Epidermal melanocyte (primary cell): ENCODE measurements at regions not wholly inside any gene's neighbourhood (a gene's known extent, or its start where the extent isn't known, plus 50 kb on each side); places are given as distances from the start of the nearest gene placed in this dataset.

Experiments
- DNase-seq: peaks from one replicate; pipeline ENCODE4 v3.0.0; 2011; ENCODE audit warnings: low spot score; ENCODE audit not compliant: insufficient read length

DNA sequence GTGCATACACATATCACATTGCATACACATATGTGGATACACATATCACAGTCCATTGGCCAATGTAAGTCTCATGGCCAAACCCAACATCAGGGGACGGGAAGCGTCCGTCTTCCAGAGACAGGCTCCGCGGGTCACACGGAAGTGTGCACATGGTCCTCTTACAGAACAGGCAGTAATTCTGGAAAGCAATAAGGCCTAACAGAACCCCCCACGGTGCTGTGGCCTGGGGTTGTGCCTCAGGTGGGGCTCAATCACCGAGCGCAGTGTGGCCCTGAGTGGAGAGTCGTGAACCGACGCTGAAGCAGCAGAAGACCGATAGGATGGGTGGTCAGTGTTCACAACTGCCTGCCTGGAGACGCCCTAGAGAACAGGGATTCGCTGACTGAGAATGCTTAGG lies 857.3 kb downstream of the GALR1 start:
- DNase-seq: no peak

DNA sequence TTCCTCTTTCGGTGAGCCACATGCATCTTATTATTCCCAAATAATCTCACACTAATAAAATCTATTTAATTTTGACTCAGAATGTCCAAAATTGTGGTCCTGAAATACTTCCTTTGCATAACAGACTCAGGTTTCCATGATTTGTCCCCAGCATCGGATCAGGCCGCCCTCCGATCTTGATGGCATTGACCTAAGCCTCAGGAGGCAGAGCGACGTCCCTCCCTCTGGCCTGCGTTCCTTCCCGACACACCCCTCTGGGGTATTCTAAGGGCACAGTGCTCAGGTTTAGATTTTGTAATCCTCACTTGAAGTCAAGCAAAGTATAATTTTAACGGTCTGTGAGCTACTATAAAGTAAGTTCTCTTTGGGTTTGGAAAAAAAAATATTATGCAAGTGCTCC lies 857.7 kb downstream of the GALR1 start:
- DNase-seq: no peak

DNA sequence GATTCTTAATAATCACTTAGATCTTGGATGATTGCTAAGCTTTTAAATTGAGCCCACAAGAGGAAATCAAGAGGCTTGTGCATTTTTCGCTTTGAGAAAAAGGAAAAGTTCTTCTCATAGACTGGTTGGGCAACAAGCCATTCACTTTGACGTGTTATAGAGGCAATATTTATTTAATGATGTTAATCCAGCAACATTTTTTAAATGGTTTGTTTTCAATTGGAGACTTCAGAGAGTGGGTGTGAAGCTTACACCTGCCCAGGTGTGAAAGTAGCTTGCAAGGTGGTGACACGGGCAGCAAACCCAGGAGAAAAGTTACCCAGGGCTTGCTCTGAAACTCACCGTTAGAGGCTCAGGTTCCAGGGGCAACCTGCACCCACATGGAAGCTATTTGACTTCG lies 858.9 kb downstream of the GALR1 start:
- no peak for DNase-seq

DNA sequence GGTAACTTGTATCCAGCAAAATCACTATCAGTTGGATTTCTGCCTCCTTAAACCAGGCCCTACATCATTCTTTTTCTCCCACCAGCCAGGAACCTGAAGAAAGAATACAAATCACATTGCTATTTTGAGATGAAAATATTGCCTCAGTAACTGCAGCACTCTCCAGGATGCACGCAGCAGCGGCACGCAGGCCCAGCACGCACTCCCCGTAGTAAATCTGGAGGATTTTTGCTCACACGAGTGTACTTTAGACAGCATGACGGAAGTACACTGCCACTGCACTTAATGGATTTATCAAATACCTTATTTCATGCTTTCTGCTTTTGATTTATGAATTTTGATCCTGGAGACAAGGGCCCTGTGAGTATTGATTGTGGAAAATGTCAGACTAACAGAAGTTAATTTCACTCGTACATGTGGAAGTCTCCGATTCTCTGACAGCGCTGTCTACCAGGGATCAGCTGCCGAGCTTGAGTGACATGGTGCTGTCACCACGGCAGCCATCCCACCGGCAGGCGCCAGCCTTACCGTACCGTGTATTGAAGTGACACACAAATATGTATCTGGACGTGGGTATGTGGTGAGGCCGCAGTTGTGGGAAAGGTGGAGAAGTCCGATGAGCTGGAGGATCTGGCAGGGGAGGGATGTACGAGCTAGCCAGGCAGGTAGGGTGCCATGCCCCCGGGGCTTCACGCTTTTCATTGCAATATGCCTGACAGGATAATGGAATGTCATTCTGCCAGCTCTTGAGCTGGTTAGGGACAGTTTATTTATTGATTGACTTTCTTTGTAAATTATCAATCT lies 863.7 kb downstream of the GALR1 start:
- no peak for DNase-seq

DNA sequence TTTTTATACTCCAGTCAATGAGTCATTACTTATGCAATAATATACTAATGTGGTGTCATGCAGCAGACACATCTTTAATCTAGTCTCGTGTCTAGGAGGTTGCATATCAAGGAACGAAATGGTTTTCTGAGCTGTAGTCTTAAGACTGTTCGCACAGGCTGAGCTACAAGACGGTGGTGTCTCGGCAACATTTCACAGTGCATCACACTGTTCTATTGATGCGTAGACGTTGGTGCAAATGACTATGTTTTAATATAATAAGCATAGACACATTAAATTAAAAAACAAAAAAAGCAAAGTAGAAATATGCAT lies 864.2 kb downstream of the GALR1 start:
- no peak for DNase-seq

DNA sequence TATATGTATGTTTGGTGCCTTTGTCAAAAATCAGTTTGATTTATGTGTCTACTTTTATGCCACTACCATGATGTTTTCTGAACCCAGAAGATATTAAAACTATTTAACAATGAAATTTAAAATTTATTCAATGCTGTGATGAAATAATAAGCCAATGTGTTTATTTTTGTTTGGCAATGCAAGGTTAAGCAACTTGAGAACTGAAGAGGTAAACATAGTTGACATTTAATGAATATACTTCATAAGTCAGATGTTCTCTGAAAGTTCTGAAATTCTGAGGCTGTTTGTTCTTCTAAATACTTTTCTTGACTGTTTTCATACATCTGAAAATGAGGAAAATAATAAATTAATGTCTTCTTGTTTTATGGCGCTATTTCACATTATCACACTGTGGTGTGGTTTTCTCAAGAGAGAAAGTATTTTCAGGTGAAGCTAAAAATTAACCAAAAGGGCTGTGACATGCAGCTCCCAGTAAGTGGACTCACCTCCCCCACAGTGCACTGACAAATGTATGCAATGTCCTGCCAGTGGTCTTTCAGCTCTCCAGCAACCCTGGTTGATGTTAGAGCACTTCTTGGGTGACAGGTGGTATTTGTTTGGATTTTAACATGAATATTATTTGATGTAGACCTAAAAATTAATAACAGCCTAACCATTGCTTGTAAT lies 863.6 kb upstream of the SALL3 start:
- DNase-seq: no peak

DNA sequence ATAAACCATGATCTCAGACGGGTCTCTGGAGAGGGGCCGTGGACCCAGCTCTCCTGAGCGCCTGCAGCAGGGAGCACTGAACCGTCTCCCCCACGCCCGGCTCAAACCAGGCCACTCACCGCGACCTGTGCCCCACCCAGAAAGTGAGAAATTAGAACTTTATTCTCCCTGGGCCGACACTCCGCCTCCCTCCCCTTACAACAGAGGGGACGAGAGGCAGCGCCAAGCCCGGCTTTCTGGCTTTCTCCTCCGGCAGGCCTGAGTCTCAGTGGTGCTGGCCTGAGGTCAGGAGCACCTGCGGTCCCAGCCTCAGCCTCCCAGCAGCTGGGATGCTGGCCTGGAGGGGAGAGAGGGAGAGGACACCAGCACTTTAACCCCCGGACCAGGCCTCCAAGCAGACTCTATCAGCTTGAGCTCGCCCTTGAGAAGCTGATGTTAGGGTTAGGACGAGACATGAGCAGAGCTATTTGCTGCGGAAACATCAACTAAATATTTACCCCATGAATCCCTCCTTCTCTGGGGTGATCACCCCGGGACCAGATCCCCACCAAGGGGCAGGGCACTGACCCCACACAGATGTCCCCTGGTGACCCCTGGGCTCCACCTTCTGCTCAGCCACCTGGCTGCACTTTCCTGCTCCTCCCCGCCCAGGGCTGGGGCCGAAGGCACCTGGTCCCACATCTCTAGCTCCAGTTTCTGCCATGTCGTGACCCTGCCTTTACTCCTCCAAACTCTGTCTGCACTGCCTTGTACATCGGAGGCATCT lies 856.3 kb upstream of the SALL3 start:
- DNase-seq: no peak

DNA sequence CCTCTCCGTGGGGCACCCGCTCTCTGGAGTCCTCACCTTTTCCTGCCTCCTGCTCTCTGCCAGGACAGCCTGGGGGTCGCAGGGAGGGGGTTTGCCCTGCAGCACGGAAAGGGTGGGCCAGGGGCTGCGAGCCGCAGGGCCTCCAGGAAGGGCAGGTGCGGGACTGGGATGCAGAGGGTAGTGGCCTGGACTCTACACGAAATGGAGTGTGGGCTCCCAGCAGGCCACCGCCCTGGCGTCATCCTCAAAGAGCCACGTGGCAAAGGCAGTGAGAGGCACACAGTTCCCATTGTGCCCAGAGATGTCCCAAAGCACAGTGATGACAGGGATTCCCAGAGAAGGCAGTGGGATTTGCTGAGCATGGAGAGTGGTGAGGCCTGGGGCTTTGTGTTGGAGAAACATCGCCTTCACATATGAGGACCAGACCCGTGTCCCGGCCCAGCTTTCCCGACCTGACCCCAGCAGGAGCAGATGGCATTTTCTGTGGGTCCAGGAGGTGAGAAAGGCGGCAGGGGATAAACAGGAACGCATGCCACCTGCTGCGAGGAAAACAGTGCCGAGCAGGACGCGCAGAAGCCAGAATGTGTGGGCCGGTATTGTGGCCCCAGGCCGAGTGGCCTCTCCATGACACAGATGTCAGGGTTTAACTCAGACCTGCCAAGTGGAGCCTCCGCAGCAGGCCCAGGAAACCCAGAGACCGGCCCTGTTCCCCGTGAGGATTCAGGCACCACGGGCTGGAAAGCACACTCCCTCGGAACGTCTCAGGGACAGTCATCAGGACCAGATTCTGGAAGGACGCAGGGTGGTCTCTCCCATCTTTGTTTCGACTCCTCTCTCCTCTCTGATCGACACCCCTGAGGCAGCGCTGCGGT lies 855.5 kb upstream of the SALL3 start:
- no peak for DNase-seq

DNA sequence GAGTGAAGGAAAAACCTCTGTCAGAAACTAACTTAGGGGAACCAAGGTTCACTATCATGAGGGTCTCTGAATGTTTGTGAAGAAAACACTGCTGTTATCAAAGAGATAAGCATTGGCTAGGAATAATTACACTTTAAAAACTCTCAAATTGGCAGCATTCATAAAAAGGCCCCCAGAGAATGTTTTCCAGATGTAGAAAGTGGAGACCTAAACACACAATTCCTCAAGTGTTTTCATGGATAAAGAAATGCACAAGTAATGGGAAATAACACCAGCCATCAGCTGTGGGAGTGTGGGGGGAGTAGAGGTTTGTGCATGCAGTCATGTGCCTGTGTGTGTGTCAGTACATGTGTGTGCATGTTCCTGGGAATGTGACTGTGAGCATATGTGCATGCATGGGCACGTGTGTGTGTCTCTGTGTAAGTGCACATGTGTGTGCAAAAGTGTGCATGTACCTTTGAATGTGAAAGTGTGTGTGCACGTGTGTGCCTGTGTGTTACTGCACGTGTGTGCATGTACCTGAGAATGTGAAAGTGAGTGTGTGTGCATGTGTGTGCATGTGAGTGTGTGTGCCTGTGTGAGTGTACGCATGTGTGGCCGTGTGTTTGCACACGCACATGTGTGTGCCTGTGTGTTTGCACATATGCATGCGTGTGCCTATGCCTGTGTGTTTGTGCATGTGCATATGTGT lies 854.3 kb upstream of the SALL3 start:
- DNase-seq: no peak

DNA sequence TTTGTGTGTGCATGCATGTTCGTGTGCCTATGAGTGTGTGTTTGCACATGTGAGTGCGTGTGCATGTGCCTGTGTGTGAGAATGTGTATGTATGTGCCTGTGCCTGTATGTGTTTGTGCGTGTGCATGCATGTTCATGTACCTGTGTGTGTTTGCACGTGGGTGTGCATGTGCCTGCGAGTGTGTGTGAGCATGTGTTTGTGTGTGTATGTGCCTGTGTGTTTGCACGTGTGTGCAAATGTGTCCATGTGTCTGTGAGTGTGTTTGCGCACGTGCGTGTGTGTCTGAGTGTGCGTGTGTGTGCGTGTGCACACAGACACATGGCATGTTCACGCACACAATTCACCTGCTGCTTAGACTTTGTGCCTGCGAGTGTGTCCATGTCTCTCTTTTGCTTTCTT lies 853.5 kb upstream of the SALL3 start:
- DNase-seq: no peak

DNA sequence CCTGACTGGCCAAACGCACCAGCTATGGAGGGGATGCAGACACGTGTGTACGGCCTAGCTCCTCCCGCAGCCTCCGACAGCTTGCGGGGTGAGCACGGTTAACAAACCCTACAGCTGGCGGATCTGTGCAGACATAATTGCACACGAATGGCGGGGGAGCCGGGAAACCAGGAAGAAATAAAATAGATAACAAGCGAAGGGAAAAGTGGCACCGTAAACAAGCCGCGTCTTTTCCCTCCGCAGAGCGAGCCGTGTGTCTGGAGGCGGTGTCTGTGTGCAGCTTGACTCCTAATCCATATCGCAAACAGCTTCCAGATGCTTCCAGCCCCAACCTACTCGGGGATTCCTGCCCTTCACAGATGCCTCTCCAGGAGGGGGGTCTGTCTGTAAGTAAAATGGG lies 853.1 kb upstream of the SALL3 start:
- DNase-seq: no peak

DNA sequence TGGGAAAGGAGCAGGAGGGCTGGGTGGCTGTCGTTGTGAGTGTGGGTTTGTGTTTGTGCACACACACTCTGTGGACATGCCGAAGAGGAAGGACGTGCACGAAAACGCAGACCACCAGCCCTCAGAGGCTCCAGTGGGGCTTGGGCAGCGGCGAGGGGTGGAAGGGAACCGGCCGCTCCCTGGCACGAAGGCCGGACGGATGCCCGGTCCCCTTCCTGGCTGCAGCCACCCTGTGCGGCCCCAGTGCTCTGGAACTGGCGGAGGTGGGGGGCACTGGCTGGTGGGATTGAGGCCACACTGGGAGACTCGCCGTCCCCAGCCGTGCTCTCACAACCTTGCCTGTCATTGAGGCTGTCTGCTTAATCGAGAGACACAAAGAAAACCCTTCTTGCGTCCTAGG lies 852.6 kb upstream of the SALL3 start:
- DNase-seq: no peak

DNA sequence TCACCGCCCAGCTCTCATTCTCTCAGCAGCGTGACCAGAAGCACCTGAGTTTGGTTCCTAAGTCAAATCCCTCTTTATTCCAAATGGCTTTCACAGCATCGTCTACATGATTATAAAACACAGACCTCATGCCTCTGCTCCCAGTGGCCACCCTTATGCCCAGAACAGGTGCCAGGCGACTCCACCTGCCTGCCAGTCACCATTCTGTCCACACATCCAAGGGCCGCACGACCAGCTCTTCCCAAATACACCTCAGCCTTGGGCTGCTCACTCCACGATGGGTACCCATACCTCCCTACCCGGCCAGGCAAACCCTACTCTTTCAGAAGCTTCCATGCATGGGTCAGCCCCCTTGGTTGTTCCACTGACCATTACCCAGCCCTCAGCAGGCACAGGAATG lies 851.6 kb upstream of the SALL3 start:
- no peak for DNase-seq

DNA sequence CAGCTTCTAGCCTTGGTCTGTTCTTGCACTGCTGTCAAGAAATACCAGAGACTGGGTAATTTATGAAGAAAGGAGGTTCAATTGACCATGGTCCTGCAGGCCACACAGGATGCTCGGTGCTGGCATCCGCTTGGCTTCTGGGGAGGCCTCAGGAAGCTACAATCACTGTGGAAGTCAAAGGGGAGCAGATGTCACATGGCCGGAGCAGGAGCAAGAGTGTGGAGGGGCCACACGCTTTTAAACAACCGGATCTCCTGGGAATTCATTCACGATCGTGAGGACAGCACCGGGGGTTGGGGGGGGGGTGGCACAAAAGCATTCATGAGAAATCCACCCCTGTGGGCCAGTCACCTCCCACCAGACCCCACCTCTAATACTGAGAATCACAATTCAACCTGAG lies 850.4 kb upstream of the SALL3 start:
- no peak for DNase-seq

DNA sequence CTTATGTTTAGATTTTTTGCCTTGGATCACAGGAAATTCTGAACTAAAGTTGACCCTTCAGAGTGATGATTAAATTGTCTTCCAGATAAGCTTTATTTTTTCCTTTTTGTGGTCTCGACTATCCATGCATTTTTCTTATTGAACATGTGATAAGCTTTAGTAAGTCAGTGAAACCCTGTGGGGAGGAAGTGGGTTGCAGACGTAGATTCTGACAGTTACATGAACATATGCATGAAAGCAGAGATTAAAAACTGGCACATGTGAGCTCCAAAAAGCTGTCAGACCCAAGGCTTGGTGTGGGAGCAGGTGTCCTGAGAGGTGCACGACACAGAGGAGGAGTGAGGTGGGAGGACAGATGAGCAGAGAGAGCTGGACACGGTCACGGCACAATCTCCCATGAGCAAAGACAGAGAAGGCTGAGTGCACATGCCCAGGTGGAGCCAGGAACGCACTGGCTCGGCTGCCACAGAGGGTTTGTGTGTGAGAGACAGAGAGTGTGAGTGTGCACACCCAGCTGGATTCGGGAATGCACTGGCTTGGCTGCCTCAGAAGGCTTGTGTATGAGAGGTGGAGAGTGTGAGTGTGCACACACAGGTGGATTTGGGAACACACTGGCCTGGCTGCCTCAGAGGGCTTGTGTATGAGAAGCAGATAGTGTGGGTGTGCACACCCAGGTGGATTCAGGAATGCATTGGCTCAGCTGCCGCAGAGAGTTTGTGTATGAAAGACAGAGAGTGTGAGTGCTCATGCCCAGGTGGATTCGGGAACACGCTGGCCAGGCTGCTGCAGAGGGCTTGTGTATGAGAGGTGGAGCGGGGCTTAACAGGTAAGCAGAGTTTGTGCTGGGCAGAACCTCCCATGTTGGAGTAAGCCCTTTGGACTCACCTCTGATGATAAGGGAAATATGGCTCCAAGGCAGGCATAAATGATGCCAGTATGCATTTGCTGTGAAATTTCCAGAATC lies 849.1 kb upstream of the SALL3 start:
- DNase-seq: no peak

DNA sequence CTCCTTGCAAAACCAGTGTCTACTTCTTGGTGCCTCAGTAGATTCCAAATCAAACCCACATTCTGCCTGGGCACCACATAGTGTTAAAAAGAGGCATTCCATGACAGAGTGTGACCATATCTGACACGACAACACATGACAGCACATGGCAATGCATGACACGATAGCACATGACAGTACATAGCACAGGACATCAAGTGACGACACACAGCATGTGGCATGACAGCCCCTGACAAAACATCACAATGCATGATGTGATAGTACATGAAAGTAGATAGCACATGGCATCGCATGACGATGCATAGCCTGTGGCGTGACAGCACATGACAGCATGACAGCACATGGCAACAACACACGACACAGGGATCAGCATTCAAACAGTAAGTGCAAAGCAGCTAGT lies 845.9 kb upstream of the SALL3 start:
- no peak for DNase-seq

DNA sequence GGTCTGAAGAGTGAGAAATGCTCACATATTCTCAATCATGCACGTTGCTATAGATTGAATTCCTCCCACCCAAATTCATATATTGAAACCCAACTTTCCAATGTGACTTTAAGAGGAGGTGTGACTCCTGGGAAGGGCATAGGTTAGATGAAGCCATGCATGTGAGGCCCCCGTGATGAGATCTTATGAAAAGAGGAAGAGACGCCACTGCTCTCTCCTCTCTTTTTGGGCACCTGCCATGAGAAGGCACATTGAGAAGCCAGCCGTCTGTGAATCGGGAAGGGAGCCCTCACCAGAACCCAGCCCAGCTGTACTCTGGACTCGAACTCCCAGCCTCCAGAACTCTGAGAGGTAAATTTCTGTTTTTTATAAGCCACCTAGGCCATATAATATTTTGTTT lies 842.6 kb upstream of the SALL3 start:
- DNase-seq: no peak

DNA sequence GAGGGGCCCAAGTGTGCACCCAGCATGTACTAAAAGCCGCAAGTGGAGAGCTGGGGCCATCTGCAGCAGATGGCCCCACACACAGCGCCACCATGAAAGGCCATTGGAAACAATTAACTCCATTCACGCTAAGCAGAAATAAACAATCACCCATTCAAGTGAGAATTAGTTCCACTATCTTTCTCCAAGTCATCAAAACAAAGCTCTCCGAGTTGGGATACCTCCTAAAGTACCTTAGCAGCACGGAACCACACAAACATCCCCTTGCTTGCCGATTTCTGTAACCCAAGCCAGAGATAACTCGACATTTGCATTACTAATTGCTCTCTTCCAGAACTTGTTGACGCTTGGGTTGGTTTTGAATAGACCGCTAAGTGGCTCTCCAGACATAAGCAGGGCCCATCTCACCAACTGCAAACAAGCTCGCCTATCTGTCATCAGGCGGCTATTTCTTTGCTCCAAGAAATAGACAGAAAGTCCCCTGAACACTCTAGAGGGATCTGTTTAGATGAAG lies 840.6 kb upstream of the SALL3 start:
- DNase-seq: no peak

DNA sequence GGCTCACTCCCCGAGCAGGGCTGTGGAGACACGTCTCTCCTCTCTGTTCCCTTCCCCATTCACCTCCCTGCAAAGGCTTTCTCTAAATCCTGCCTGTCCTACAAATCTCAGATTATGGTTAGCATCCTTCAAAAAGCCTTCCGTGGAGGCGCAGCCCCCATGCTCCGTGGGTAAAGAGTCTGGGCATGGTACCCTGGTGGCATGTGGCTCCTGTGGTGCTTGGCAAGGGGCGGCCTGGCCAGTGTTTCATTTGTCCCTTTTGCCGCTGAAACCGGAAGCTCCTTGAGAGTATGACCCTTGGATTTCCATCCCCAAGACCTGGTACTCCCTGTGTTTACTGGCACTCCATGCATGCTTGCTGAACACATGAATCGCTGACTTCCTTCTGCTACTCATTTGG lies 839.3 kb upstream of the SALL3 start:
- DNase-seq: no peak

DNA sequence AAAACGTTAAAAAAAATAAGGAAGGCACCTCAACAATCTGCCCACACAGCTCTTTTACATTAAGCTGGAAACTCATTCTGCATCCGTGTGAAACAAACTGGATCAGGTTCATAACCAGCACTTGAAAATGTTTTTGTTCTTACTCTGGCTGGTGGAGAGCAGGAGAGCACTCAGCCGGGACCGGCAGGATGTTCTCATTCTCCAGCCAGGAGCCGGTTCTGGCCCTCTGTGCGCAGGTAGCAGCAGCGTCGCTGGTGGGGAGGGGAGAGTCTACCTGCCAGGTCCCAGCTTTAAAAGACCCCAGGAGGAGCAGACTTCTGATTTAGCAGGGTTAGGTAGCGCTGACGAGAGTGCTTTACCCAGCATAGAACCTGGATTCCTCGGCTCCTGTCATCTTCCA lies 834.9 kb upstream of the SALL3 start:
- no peak for DNase-seq
